GM12878 (cell line): ENCODE measurements at regions not wholly inside any gene's neighbourhood (a gene's known extent, or its start where the extent isn't known, plus 50 kb on each side); places are given as distances from the start of the nearest gene placed in this dataset.

ENCODE experiments used
- ATAC-seq: fragments of 200-7000 bp; cut with Tn5 transposase; 3 replicates; pipeline ENCODE4 v1.9.1; 2020; ENCODE audit warnings: mild to moderate bottlenecking, moderate library complexity
- BruUV-seq: library from RNA; stranded (reverse); fragments of 400-500 nt; replicated peaks from 2 replicates; lab custom pipeline; 2021; lab: Mats Ljungman, UMichigan
- CTCF ChIA-PET: fragments of 300-600 bp; sonication (Branson Sonifier 250); formaldehyde crosslinking; extraction: SDS; loops from one replicate; lab custom pipeline; 2021; ENCODE audit warnings: inconsistent platforms; lab: Yijun Ruan, JAX
- POLR2A ChIA-PET: fragments of 350-600 bp; formaldehyde crosslinking; extraction: SDS; loops from one replicate; lab custom pipeline; 2021; ENCODE audit warnings: inconsistent platforms; lab: Charles Lee
- RAD21 ChIA-PET: fragments of 300-600 bp; sonication (Branson Sonifier 250); formaldehyde crosslinking; loops from one replicate; lab custom pipeline; 2023; ENCODE audit warnings: antibody characterized with exemption; ENCODE audit not compliant: unreplicated experiment; lab: Charles Lee
- SMC1A ChIA-PET: fragments of 300-600 bp; sonication (Branson Sonifier 250); formaldehyde crosslinking; loops from one replicate; lab custom pipeline; 2023; ENCODE audit not compliant: unreplicated experiment, uncharacterized antibody; lab: Charles Lee
- DNase-seq: peaks from one replicate; pipeline ENCODE4 v3.0.0-alpha.2; 2011; ENCODE audit warnings: low read depth, low spot score
- FAIRE-seq: peaks from 3 replicates; lab custom pipeline; 2011; peaks lifted over from hg19 to GRCh38; lab: Jason Lieb, UNC
- H2AFZ ChIP-seq: 2 replicates; pipeline ENCODE4 v1.6.0; 2011; ENCODE audit warnings: low read depth, low read length, control low read depth; ENCODE audit not compliant: control insufficient read depth
- H3K27ac ChIP-seq: 2 replicates; pipeline ENCODE4 v1.5.1; 2011; ENCODE audit warnings: control low read depth; ENCODE audit not compliant: control insufficient read depth, insufficient read depth
- H3K27me3 ChIP-seq, 2 experiments: replicated peaks in 1 of 2; 2 replicates each; pipeline versions ENCODE4 v1.6.0 to v1.6.1; 2011; ENCODE audit warnings: low read length in 1 of 2; ENCODE audit not compliant: control insufficient read depth in 2 of 2, insufficient read depth in 2 of 2
- H3K36me3 ChIP-seq, 2 experiments: 2 replicates each; pipeline ENCODE4 v1.5.1; 2011; ENCODE audit warnings: low read length in 1 of 2; ENCODE audit not compliant: control insufficient read depth in 2 of 2, insufficient read depth in 2 of 2
- H3K4me1 ChIP-seq: 2 replicates; pipeline ENCODE4 v1.6.1; 2011; ENCODE audit warnings: mild to moderate bottlenecking, low read length, moderate library complexity, mixed read lengths; ENCODE audit not compliant: control insufficient read depth, insufficient read depth
- H3K4me2 ChIP-seq: 2 replicates; pipeline ENCODE4 v1.6.0; 2011; ENCODE audit warnings: control low read depth; ENCODE audit not compliant: control insufficient read depth, insufficient read depth
- H3K4me3 ChIP-seq: fragments of 200-600 bp; sonication (generic); 2 replicates; pipeline ENCODE4 v1.5.1; 2016
- H3K79me2 ChIP-seq: 2 replicates; pipeline ENCODE4 v1.6.0; 2011; ENCODE audit warnings: low read length; ENCODE audit not compliant: control insufficient read depth, insufficient read depth
- H3K9ac ChIP-seq: 2 replicates; pipeline ENCODE4 v1.8.0; 2011; ENCODE audit warnings: low read length, control low read depth, mixed read lengths; ENCODE audit not compliant: control insufficient read depth, insufficient read depth
- H3K9me3 ChIP-seq: replicated peaks from 3 replicates; pipeline ENCODE4 v1.5.1; 2011; ENCODE audit warnings: mild to moderate bottlenecking, low read length; ENCODE audit not compliant: control insufficient read depth, insufficient read depth
- H4K20me1 ChIP-seq: 2 replicates; pipeline ENCODE4 v1.6.0; 2011; ENCODE audit not compliant: control insufficient read depth, insufficient read depth
- ASH2L ChIP-seq: fragments of 300-600, 200-600 bp; sonication (generic); IDR thresholded peaks from 2 replicates; pipeline ENCODE4 v1.6.1; 2017; ENCODE audit warnings: low read depth, mild to moderate bottlenecking, borderline replicate concordance
- BMI1 ChIP-seq: fragments of 450-650 bp; IDR thresholded peaks from 2 replicates; pipeline ENCODE4 v1.6.1; 2016; ENCODE audit warnings: mild to moderate bottlenecking, moderate library complexity, borderline replicate concordance
- CBX5 ChIP-seq: sonication (generic); IDR thresholded peaks from 2 replicates; pipeline ENCODE4 v1.6.1; 2016; ENCODE audit warnings: low read depth, moderate library complexity, mild to moderate bottlenecking, inconsistent platforms
- CHD1 ChIP-seq: IDR thresholded peaks from 2 replicates; pipeline ENCODE4 v1.6.1; 2012; ENCODE audit warnings: low read depth, low read length, improper control_type of control experiment
- HDAC6 ChIP-seq: fragments of 200-600 bp; sonication (generic); IDR thresholded peaks from one replicate; pipeline ENCODE4 v1.8.0; 2017; ENCODE audit warnings: antibody characterized with exemption; ENCODE audit not compliant: unreplicated experiment
- IKZF1 ChIP-seq: fragments of 450-650 bp; conservative IDR thresholded peaks from 2 replicates; pipeline ENCODE4 v1.6.1; 2017; ENCODE audit warnings: antibody characterized with exemption, mild to moderate bottlenecking
- KAT2A ChIP-seq: conservative IDR thresholded peaks from 2 replicates; pipeline ENCODE4 v1.6.1; 2011; ENCODE audit warnings: low read depth, low read length; ENCODE audit not compliant: control insufficient read depth
- MTA2 ChIP-seq: fragments of 450-650 bp; IDR thresholded peaks from 2 replicates; pipeline ENCODE4 v1.6.1; 2016; ENCODE audit warnings: low read depth, mild to moderate bottlenecking, moderate library complexity
- WRNIP1 ChIP-seq: IDR thresholded peaks from 2 replicates; pipeline ENCODE4 v1.6.1; 2011; ENCODE audit warnings: low read depth, low read length, improper control_type of control experiment, borderline replicate concordance
- YBX1 ChIP-seq: fragments of 450-650 bp; IDR thresholded peaks from 2 replicates; pipeline ENCODE4 v1.6.1; 2016; ENCODE audit warnings: antibody characterized with exemption
- ZNF207 ChIP-seq: fragments of 450-650 bp; IDR thresholded peaks from 2 replicates; pipeline ENCODE4 v1.6.1; 2014; ENCODE audit warnings: antibody characterized with exemption, mild to moderate bottlenecking, borderline replicate concordance
- ZNF274 ChIP-seq: IDR thresholded peaks from one replicate; pipeline ENCODE4 v1.8.0; 2011; ENCODE audit not compliant: insufficient read length, insufficient read depth
- ZNF622 ChIP-seq: fragments of 450-650 bp; IDR thresholded peaks from 2 replicates; pipeline ENCODE4 v1.6.1; 2017; ENCODE audit warnings: mild to moderate bottlenecking, inconsistent platforms
- ZSCAN29 ChIP-seq: fragments of 450-650 bp; IDR thresholded peaks from 2 replicates; pipeline ENCODE4 v1.6.1; 2017; ENCODE audit warnings: mild to moderate bottlenecking, moderate library complexity
- WGBS: methylation state at CpG from one replicate; pipeline ENCODE4 v1.1.6; 2016; ENCODE audit warnings: low lambda C conversion rate; ENCODE audit not compliant: insufficient replicate concordance, insufficient coverage; ENCODE audit errors: missing lambda C conversion rate; 5-methylcytosine and 5-hydroxymethylcytosine counted together
- in situ Hi-C: fragments of 300-500 bp; cut with MboI; formaldehyde crosslinking; loops from 9 replicates; pipeline ENCODE4 v1.14.3; 2018; ENCODE audit warnings: mixed read lengths
- intact Hi-C: fragments of 100-400 bp; cut with micrococcal nuclease; formaldehyde crosslinking; loops from one replicate; pipeline ENCODE4 v1.14.2; 2022; ENCODE audit not compliant: unreplicated experiment
- TF ChIP-seq, protein P1 (sequence below): IDR thresholded peaks from 2 replicates; pipeline ENCODE4 v1.6.1; 2012; ENCODE audit warnings: low read length, inconsistent platforms
- TF ChIP-seq, protein P2 (sequence below): fragments of 150-350 bp; IDR thresholded peaks from 2 replicates; pipeline ENCODE4 v1.6.1; 2016; ENCODE audit warnings: low read depth, low read length
- TF ChIP-seq, protein P3 (sequence below): fragments of 450-650 bp; formaldehyde crosslinking; IDR thresholded peaks from 2 replicates; pipeline ENCODE4 v1.4.0; 2022; ENCODE audit warnings: mild to moderate bottlenecking, moderate library complexity

DNA sequence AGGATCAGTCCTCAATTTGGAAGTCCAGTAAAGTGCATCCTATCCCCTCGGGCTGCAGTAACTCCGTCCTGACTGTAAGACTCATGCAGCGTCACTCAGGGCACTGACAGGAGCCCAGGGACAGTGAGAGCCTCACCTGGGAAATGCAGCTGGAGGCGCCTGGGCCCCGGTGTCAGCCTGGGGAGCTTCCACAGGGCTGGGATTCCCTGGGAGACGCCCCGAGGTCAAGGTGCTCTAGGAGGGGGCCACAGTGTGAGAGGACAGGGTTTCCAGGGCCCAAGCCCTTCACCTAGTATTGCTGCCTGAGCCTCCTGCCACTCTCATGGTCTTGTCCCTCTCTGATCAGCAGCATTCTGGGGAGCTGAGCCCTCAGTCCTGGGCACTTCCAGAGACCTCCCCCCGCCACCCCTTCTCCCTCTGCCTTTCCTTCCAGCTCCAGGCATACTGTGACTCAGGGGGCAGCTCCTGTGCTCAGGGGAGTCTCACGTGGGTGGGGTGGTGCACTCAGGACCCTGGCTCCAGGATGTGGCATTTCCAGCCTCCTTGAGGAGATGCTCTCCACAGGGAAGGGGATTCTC is 99.1 kb upstream of the IGLL5 start:
- Histone ChIP-seq H2AFZ (no peak overlapping the region), H3K27ac (no peak overlapping the region), H3K27me3 (no peaks in the 10 kb centered on the region), H3K79me2 (no peaks in the 10 kb centered on the region), H3K36me3 (no peaks in the 10 kb centered on the region), H3K4me3 (no peak overlapping the region), H4K20me1 (no peaks in the 10 kb centered on the region), H3K4me2 (no peak overlapping the region), H3K9me3 (no peaks in the 10 kb centered on the region), H3K4me1 (no peaks in the 10 kb centered on the region), H3K9ac (no peak overlapping the region)
- ChIA-PET POLR2A (interaction anchor here (0.6 kb wide), 1 partner anchor 16 kb away, joined by 3 read pairs; no protein-coding TSS in a partner anchor), RAD21 (interaction anchor here (0.8 to 4.3 kb wide), 8 partner anchors 11 to 1730 kb away, joined by 3 to 59 read pairs (median 4); no protein-coding TSS in a partner anchor), CTCF (interaction anchor here (0.9 to 5.9 kb wide), 25 partner anchors 10 to 340 kb away, joined by 3 to 115 read pairs (median 4); no protein-coding TSS in a partner anchor), SMC1A (interaction anchor here (0.7 to 4.3 kb wide), 15 partner anchors 13 to 168 kb away, joined by 3 to 48 read pairs (median 3); no protein-coding TSS in a partner anchor)
- in situ Hi-C loops (loop anchor here (10.0 kb wide), 1 partner anchor 336 kb away; no protein-coding TSS in a partner anchor), intact Hi-C loops (loop anchor here (2.0 to 5.0 kb wide), 2 partner anchors 42 to 169 kb away; no protein-coding TSS in a partner anchor)
- BruUV-seq: no TSS peak
- 21% methylated on average over 9 of the region's 9 CpGs for WGBS
- FAIRE-seq: no peak
- no peak for DNase-seq
- ATAC-seq: no peak
- no peak for TF ChIP-seq CBX5
- TF ChIP-seq, protein P1, sequence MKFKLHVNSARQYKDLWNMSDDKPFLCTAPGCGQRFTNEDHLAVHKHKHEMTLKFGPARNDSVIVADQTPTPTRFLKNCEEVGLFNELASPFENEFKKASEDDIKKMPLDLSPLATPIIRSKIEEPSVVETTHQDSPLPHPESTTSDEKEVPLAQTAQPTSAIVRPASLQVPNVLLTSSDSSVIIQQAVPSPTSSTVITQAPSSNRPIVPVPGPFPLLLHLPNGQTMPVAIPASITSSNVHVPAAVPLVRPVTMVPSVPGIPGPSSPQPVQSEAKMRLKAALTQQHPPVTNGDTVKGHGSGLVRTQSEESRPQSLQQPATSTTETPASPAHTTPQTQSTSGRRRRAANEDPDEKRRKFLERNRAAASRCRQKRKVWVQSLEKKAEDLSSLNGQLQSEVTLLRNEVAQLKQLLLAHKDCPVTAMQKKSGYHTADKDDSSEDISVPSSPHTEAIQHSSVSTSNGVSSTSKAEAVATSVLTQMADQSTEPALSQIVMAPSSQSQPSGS: no peak
- TF ChIP-seq KAT2A: no peak
- TF ChIP-seq, protein P2, sequence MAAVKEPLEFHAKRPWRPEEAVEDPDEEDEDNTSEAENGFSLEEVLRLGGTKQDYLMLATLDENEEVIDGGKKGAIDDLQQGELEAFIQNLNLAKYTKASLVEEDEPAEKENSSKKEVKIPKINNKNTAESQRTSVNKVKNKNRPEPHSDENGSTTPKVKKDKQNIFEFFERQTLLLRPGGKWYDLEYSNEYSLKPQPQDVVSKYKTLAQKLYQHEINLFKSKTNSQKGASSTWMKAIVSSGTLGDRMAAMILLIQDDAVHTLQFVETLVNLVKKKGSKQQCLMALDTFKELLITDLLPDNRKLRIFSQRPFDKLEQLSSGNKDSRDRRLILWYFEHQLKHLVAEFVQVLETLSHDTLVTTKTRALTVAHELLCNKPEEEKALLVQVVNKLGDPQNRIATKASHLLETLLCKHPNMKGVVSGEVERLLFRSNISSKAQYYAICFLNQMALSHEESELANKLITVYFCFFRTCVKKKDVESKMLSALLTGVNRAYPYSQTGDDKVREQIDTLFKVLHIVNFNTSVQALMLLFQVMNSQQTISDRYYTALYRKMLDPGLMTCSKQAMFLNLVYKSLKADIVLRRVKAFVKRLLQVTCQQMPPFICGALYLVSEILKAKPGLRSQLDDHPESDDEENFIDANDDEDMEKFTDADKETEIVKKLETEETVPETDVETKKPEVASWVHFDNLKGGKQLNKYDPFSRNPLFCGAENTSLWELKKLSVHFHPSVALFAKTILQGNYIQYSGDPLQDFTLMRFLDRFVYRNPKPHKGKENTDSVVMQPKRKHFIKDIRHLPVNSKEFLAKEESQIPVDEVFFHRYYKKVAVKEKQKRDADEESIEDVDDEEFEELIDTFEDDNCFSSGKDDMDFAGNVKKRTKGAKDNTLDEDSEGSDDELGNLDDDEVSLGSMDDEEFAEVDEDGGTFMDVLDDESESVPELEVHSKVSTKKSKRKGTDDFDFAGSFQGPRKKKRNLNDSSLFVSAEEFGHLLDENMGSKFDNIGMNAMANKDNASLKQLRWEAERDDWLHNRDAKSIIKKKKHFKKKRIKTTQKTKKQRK: no peak
- TF ChIP-seq CHD1: no peak
- TF ChIP-seq WRNIP1: no peak
- no peak for TF ChIP-seq YBX1
- TF ChIP-seq IKZF1: no peak
- TF ChIP-seq MTA2: no peak
- TF ChIP-seq ZNF207: no peak
- TF ChIP-seq BMI1: no peak
- TF ChIP-seq, protein P3, sequence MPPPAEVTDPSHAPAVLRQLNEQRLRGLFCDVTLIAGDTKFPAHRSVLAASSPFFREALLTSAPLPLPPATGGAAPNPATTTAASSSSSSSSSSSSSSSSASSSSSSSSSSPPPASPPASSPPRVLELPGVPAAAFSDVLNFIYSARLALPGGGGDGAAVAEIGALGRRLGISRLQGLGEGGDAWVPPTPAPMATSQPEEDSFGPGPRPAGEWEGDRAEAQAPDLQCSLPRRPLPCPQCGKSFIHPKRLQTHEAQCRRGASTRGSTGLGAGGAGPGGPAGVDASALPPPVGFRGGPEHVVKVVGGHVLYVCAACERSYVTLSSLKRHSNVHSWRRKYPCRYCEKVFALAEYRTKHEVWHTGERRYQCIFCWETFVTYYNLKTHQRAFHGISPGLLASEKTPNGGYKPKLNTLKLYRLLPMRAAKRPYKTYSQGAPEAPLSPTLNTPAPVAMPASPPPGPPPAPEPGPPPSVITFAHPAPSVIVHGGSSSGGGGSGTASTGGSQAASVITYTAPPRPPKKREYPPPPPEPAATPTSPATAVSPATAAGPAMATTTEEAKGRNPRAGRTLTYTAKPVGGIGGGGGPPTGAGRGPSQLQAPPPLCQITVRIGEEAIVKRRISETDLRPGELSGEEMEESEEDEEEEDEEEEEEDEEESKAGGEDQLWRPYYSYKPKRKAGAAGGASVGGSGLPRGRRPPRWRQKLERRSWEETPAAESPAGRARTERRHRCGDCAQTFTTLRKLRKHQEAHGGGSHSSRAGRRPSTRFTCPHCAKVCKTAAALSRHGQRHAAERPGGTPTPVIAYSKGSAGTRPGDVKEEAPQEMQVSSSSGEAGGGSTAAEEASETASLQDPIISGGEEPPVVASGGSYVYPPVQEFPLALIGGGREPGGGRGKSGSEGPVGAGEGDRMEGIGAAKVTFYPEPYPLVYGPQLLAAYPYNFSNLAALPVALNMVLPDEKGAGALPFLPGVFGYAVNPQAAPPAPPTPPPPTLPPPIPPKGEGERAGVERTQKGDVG (CRISPR knock-in tag): no peak
- no peak for TF ChIP-seq ASH2L
- TF ChIP-seq ZSCAN29: no peak
- no peak for TF ChIP-seq ZNF622
- no peak for TF ChIP-seq ZNF274
- TF ChIP-seq HDAC6: no peak
